GM18520 (cell line): ENCODE measurements at regions not wholly inside any gene's neighbourhood (a gene's known extent, or its start where the extent isn't known, plus 50 kb on each side); places are given as distances from the start of the nearest gene placed in this dataset.
"Not testable (repeated sequence)": the region's sequence is repeated elsewhere in the genome, so short reads cannot be mapped to it uniquely, and the experiment has no call there.

ENCODE experiments used
- ATAC-seq: cut with Tn5 transposase; IDR thresholded peaks from one replicate; pipeline ENCODE4 v1.9.1; 2021; ENCODE audit not compliant: unreplicated experiment

DNA sequence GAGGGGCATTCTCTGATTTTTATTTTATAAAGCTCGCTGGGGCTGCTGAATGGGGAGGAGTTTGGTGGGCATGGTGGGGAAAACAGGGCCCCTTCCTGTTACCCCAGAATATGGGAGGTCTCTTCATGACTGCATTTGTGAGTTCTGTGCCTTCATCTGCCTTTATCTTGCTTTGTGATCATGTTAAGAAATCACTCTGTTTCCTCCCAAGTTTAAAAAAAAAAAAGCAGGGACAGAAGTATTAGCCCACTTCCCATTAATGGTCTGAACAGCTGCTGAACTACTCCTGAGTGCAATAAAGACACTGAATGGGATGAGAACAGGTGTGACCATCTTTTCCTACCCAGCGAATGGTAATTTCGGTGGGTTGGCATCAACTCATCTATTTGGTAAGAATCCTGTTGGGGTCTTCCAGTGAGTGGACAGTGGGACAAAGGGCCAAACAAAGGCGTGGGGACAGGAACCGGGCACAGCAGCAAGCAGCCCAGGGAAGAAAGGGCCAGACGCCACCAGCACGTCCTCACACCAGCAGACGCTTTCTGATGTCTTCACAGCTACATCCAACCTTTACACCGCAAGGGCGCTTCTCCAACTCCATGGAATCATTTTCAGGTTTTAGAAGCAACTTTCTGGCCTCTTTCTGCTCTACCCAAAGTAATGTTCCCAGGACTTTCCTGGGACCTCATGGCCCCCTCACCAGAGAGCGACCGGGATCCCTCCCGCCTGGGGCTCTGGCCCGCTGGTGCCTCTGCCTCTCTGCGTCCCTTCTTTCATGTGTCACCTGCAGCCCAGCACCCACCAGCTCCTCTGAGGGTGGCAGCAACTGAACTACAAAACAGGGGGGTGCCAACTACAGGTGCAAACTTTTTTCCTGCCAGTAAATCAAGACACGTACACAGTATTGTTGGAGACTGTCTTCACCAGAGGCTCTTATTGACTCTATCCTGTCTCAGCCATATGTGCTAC is 160.2 kb downstream of the ADSS2 start:
- no peak for ATAC-seq

DNA sequence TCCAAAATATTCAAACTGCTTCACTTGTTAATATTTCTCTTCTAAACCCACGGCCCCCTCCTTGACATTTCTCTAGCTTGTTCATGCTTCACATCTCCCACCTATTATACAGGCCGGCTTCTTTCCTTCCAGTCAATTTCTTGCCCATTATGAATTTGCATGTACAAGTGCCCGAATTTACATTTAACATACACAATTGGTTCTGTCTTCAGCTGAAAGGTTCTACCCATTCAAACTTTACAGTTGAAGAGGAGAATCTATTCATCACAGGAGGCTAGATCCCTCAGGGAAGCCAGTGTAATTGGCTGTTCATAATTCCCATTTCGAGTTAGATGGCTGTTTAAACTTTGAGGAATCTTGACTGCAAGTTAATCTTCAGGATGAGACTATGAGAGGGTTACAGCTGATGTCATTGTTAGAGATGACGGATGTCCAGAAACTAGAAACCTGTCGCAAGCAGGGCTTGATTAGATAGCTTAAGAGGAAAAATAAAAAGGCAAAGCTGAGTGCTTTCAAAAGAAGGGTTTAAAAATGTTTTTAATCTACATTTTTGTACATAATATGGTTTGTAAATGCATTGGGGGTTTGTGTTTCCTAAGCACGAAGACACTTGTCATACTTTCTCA is 157.0 kb downstream of the ADSS2 start:
- ATAC-seq = no peak

DNA sequence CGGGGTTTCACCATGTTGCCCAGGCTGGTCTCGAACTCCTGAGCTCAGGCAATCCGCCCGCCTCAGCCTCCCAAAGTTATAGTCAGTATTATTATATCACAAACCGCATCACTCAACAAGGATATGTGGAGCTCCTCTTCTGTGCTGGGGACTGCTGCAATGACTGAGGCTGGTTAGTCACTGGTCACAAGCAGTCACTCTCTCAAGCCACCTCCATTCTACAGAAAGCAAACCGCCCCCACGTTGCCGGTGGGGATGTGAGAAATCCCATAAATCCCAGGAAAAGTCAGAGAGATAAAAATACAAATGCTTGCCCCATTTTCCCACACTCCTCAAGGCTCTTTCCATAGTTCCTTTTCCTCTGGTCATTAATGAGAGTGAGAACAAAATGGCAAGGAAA is 155.7 kb downstream of the ADSS2 start:
- ATAC-seq = no peak

DNA sequence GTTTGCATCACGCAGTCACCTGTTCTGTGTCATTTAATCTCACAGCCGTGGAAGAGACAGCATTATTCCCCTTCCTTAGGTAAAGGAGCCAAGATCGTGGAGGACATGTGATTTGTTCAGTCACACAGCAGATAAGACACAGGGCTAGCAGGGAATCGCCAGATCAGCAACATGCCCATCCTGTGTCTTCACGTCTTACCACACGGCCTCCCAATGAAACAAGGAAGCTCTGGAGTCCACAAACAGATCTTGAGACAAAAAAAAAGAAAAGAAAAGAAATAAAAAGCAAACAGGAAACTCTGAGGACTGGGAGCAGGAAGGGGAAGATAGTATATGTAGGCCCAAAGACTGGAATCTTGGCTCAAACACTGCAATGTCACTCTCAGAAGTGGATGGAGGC is 155.3 kb downstream of the ADSS2 start:
- ATAC-seq = no peak

DNA sequence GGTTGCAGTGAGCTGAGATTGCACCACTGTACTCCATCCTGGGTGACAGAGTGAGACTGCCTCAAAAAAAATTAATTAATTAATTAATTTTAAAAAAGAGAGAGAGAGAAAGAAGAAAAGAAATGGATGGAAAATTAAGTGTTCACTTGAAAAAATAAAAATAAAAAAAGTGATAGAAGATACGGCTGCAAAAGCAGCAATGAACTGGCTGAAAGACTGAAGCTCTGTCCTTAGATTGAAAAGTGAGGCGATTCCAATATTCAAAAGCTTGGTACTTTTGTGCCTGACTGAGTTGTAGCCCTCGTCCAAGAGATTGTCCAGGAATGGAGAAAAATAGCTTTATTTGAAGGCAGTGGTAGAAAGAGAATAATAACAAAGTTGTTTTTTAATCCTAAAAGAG is 154.6 kb downstream of the ADSS2 start:
- no peak for ATAC-seq

DNA sequence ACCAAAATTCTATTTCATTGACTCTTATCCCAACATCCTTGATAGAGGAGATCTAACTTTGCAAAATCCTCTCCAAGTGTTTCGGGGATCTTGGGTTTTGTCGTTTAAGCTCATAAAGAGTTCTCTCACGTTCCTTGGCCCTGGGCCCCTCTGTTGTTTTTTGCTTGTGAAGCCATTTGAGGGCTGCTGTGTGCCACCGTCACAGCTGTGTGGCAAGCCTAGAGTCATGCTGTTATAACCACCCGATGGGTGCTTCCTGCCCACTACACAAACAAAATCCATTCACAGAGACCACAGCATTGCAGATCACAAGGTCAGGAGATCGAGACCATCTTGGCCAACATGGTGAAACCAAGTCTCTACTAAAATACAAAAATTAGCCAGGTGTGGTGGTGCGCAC is 154.1 kb downstream of the ADSS2 start:
- no peak for ATAC-seq

DNA sequence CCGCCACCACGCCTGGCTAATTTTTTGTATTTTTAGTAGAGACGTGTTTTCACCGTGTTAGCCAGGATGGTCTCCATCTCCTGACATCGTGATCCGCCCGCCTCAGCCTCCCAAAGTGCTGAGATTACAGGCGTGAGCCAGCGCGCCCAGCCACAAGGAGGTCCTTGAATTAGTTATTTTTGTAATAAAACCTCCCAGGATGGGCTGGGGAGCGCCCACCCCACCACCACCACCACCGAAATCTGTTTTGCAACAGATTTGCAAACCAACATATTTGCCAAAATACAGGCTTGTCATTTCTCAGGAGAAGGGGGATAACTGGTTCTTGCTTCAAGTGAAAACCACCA is 151.7 kb downstream of the ADSS2 start:
- not testable (repeated sequence) for ATAC-seq

DNA sequence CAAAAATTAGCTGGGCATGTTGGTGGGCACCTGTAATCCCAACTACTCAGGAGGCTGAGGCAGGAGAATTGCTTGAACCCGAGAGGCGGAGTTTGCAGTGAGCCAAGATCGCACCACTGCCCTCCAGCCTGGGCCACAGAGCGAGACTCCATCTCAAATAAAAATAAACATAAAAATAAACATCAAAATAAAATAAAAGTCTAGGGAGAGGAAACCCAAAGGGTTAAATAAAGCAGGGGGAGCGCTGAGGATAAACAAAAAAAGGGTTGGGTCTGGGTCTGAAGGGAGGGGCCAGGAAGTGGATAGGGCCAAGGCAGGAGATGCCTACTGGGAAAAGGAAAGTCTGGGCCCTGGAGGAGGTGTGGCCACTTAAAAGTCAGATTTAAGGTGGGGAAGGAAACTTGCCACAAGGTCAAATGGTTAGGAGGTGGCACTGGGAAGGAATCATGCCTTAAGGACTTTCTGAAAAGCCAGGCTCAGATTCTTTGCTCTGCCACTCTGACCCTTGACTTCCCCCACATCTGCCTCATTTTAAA is 150.0 kb downstream of the ADSS2 start:
- ATAC-seq = no peak

DNA sequence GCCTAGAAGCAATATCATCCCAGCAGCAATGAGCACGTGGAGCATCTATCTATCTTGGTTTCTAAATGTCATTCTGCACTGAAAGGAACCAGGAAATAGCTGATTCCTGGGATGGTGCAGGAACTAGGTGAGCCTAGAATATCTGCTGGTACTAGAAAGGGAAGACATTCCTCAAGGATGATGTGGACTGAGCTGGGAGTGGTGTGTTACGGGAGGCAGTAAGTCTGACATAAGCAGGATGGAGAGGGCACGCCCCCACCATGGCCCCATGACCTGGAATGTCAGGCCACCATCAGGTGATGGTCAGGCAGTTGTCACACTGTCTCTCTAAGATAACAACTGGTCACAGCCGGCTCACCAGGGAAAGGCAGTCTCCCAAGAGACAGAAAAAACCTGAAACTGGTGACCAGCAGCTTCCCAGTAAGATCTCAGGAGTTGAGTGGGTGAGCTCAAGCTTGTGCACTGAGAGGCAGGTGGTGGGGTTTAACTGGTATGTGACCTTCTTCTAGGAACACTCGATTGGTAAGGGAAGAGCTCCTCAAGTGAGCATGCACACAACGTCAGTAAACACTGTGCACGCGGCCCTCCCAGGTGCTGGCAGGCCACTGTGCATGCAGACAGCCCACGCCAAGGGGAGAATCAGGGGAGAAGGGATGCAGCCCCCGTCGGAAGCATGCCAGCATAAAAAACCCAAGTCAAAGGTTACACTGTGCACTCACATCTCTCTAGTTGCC is 148.7 kb downstream of the ADSS2 start:
- no peak for ATAC-seq

DNA sequence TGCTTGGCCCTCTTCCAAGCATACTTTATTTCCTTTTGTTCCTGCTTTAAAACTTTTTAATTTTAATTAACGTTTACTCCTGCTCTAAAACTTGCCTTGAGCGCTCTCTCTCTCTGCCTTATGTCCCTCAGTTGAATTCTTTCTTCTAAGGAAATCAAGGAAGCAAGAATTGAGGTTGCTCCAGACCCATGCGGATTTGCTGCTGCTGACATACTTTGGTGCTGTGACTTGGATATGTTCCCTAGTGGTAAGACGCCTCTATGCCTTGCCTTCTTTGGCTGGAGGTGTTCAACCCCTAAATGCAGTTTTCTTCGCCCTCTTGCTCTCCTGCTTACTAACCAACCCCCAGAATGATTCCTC is 148.1 kb downstream of the ADSS2 start:
- ATAC-seq = no peak

DNA sequence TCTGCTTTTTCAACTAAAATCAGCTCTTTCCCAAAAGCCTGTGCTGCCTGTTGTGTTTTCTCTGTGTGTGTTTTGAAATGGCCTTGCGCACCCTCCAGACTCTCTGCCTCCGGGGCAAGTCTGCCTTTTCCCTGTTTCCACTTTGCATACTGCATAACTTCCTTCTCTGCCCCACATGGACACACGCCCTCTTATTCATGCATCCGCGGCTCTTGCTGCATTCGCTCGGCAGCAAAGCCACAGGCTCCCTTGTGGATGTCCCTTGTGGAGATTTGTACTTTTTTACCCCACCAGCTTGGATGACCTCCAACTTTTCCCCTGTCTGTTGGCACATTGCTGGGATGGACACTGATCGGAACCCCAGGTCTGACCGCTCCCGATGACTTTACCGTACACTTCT is 147.6 kb downstream of the ADSS2 start:
- ATAC-seq = no peak

DNA sequence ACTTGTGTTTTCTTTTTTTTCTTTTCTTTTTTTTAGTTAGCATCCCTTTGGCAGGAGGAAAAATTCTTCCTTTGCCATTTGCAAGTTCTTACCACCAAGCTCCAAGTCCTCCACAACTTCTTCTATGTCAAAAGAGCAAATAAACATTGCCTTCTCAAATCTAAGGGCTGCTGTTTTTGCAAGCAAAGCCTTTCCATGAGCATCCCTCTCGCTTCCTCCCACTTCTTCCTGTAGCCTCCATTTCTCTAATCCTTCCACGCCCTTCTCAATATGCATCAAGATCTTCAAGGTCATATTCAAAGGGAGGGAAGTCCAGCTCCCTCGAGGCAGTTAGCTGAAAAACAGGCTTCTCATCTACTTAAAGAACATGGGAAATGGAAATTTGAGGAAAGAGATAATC is 147.1 kb downstream of the ADSS2 start:
- no peak for ATAC-seq

DNA sequence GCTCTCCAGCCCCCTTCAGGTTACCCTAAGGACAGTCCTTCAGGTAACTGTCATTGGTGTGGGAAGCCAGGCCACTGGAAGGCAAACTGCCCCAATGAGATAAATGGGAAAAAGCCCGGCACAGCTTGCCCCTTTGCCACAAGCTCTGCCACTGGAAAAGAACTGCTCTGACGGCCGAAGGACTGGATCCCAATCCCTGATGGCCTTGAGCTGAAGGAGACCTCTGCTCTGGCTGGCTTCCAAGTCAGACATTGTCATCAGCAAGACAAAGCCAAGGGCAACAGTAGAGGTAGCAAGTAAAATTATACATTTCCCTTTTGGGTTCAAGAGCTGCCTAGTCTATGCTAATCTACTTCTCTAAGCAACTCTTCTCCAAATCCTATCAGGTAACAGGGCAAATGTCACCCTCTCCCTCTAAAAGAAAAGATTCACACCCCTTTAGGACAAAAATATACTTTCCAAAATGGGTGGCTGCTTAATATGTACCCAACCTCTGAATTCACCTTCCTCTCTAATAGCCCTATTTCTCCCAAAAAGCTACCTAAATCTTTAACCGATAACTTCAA is 145.8 kb downstream of the ADSS2 start:
- no peak for ATAC-seq

DNA sequence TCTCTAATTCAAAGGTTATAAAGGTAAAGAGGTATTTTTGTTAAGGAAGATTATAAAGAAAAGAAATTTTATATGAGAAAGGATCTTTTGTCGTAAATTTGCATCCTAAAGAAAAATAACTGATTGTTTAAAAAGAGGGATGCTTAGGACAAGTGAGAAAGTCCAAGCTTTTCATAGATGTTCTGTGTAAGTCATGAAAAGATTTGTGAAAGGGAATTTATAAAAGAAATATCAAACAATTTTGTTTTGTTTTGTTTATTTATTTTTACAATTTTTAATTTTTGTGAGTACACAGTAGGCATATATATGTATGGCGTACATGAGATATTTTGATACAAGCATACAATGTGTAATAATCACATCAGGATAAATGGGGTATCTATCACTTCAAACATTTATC is 145.2 kb downstream of the ADSS2 start:
- no peak for ATAC-seq

DNA sequence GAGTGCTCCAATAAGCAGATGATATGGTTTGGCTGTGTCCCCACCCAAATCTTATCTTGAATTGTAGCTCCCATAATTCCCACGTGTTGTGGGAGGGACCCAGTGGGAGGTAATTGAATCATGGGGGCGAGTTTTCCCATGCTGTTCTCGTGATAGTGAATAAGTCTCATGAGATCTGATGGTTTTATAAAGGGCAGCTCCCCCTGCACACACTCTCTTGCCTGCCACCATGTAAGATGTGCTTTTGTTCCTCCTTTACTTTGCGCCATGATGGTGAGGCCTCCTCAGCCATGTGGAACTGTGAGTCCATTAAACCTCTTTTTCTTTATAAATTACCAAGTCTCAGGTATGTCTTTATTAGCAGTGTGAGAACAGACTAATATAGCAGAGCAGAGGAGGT is 142.5 kb downstream of the ADSS2 start:
- ATAC-seq = not testable (repeated sequence)

DNA sequence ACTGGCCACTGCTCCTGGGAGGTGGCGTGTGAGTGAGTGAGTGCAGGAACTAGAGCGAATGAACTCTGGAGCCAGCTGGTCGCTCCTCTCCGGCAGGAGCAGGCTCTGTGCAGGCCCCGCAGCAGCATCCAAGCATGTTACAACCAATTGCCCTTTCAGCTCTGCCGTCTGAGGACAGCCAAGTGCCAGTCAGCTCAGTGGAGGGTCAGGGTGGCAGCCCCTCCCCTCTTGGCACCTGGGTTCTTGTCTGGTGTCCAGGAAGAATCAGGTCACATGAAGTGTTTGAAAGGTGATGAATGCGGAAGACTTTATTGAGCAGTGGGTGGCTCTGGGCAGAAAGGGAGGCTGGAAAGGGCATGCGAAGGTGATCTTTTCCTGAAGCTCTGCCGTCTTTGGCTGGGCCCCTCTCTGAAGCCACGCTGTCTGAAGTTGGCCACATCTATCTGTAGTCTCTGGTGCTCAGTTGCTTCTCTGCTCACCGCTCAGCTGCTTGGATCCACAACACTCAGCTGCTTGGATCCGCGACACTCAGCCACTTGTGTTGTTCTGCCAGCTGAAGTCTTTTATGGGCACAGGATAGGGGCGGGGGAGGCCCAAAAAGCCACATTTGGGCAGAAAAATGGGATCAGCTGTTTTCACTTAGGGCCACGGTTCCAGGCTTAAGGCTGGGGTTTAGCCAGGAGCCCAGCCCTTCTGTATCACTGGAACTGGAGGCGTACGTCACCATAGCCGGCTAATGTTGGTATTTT is 139.8 kb downstream of the ADSS2 start:
- no peak for ATAC-seq

DNA sequence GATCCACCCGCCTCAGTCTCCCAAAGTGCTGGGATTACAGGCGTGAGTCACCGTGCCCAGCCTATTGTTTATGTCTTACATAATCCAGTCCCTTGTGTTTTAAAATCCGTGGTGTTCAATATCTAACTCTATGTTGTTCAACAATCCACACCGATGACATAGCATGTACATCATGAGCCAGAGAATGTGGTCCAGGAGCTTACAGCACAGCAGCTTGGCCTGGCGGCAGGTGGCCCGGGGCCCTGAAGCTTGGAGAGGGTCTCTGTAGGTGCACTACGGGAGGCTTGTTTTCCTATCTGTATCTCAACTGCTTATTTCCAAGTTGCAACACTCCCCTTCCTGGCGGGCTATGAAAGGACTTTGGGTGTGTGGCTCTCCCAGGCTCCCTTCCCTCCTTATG is 138.4 kb downstream of the ADSS2 start:
- ATAC-seq = no peak

DNA sequence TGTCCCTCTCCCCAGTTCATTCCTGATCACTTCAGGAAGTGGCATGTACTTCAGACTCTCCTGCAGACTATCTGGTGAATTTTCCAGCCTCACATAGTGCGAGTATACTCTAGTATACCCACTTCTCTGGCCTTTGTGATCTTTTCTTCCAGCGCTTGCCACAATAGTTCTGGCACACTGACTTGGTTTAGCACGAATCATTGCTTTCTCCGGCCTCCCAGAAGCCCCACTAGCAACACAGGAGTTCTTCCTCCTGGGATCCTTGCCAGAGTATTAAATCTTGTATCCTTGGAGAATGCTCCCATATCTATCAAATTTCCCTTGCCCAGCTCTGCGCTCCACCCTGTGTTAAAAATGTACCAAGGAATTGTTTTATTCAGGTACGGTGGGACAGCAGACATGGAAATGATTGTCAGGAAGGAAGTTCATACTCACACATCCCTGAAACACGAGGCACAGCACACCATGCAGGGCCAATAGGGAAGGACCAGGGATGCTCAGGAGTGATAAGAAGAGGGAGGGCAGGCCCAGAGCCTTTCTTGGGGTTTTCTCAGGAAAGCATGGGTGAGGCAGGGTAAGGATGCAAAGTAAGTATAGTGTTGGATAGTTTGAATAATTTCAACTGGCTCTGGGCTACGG is 136.7 kb downstream of the ADSS2 start:
- ATAC-seq = no peak

DNA sequence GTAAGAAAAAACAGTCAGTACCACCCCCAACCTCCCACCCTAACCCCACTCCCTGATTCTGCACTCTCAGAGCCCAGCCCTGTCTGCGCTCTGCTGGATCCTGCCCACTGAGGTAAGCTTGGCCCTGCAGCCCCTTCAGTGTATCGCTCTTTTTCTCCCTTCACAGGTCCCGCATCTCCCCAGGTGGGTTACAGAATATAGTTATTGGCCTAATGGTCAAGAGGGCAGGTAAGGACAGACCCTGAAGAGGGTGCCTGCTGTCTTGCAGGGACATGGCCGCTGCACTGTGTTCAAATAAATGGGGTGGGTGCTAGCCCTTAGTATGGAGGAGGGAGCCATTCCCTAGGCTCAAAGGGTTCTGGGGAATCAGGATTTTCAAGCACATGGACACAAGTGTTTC is 135.7 kb downstream of the ADSS2 start:
- ATAC-seq = no peak

DNA sequence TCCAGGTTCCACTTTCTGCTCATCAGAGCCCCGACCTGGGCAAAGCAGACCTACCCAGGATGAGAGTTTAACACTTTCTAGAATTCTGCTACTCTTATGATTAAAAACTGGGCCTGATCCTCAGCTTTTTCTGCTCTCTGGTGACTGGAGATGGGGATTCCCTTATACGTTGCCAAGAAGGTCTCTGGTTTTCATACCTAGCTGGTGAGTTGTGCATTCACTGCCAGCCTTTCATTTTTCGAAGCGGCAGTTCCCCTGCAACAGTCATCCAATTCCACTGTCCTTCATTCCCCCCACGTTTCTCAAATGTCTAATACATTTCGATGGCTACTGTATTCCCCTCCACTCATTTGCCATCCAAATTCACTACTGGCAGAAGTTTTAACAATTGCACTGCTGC is 135.3 kb downstream of the ADSS2 start:
- ATAC-seq = no peak
